ENCODE measurements at regions not wholly inside any gene's neighbourhood (a gene's known extent, or its start where the extent isn't known, plus 50 kb on each side); places are given as distances from the start of the nearest gene placed in this dataset.
A peak's percentile ranks its signal among the peaks of the same experiment; 100 is the strongest.

- no peak overlapping the region for H3K4me3 ChIP-seq (replicated peaks in 1 of 2; ENCODE audit: low read depth in 1 of 2, low read length in 2 of 2)
- intact Hi-C loops (cut with micrococcal nuclease) = no loop called here
- H3K27me3 ChIP-seq (ENCODE audit: insufficient read depth, low read length) = no peaks in the 10 kb centered on the region
- peak; percentile 61 for ATAC-seq
- no peaks in the 10 kb centered on the region for H3K36me3 ChIP-seq (ENCODE audit: control insufficient read depth in 1 of 2, insufficient read depth in 2 of 2, low read length in 2 of 2)
- H3K4me1 ChIP-seq (ENCODE audit: control insufficient read depth in 1 of 2, insufficient read depth in 2 of 2, low read length in 2 of 2) = peaks cover 5 to 12% of the 10 kb centered on the region in 2 experiments; a peak in 3 of 4 replicates
- no TSS peak for BruUV-seq (replicated peaks)
- no peaks in the 10 kb centered on the region for H3K9me3 ChIP-seq (ENCODE audit: control insufficient read depth in 1 of 2, insufficient read depth in 1 of 2, low read depth in 1 of 2, low read length in 2 of 2)
- CTCF ChIA-PET = no interaction called here
- RAD21 ChIA-PET (ENCODE audit: low non-redundant PET in 1 of 2, low total read pairs in 2 of 2, uncharacterized antibody in 2 of 2, unreplicated experiment in 2 of 2) = no interaction called here
- no peaks in the 10 kb centered on the region for H4K20me1 ChIP-seq (ENCODE audit: insufficient read depth)
- H3K79me2 ChIP-seq (ENCODE audit: insufficient read depth, low read length) = no peaks in the 10 kb centered on the region
- TF ChIP-seq EGR1 (IDR thresholded peaks at IDR 0.05; ENCODE audit: low read depth) (no peak), TCF7L2 (IDR thresholded peaks at IDR 0.05; ENCODE audit: borderline replicate concordance, extremely low read depth, insufficient read depth, insufficient read length) (peak; percentile 72), FOSL1 (IDR thresholded peaks at IDR 0.05; ENCODE audit: low read depth) (0 out of 2 replicates have a peak, but pooled peaks have one; percentile 14), EZH2phosphoT487 (IDR thresholded peaks at IDR 0.05; ENCODE audit: borderline replicate concordance) (no peak), ZFX (IDR thresholded peaks at IDR 0.05) (no peak), ZNF274 (IDR thresholded peaks at IDR 0.05; ENCODE audit: low read depth, low read length) (no peak), RAD21 (IDR thresholded peaks at IDR 0.05; ENCODE audit: low read depth) (no peak)
- TF ChIP-seq, protein P1, sequence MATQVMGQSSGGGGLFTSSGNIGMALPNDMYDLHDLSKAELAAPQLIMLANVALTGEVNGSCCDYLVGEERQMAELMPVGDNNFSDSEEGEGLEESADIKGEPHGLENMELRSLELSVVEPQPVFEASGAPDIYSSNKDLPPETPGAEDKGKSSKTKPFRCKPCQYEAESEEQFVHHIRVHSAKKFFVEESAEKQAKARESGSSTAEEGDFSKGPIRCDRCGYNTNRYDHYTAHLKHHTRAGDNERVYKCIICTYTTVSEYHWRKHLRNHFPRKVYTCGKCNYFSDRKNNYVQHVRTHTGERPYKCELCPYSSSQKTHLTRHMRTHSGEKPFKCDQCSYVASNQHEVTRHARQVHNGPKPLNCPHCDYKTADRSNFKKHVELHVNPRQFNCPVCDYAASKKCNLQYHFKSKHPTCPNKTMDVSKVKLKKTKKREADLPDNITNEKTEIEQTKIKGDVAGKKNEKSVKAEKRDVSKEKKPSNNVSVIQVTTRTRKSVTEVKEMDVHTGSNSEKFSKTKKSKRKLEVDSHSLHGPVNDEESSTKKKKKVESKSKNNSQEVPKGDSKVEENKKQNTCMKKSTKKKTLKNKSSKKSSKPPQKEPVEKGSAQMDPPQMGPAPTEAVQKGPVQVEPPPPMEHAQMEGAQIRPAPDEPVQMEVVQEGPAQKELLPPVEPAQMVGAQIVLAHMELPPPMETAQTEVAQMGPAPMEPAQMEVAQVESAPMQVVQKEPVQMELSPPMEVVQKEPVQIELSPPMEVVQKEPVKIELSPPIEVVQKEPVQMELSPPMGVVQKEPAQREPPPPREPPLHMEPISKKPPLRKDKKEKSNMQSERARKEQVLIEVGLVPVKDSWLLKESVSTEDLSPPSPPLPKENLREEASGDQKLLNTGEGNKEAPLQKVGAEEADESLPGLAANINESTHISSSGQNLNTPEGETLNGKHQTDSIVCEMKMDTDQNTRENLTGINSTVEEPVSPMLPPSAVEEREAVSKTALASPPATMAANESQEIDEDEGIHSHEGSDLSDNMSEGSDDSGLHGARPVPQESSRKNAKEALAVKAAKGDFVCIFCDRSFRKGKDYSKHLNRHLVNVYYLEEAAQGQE (IDR thresholded peaks at IDR 0.05; ENCODE audit: low read depth) = no peak
- no peak overlapping the region for H3K9ac ChIP-seq (ENCODE audit: low read length)
- no peak overlapping the region for H3K27ac ChIP-seq (ENCODE audit: low read depth, low read length)
- H3K4me2 ChIP-seq (ENCODE audit: low read length) = peak overlapping the region; percentile 35
- POLR2A ChIA-PET = no interaction called here
- peak; percentile 22 for DNase-seq (ENCODE audit: low read depth, low spot score)
- no peaks in the 10 kb centered on the region for H3K9me2 ChIP-seq (ENCODE audit: insufficient read depth)
- no peak overlapping the region for H2AFZ ChIP-seq (ENCODE audit: low read depth, low read length, poor library complexity, severe bottlenecking)
Observed at GRCh38 chr13:90717451-90717936, 630.0 kb upstream of the MIR17HG start.

Measured in HCT116 (cell line).